ENCODE measurements at regions not wholly inside any gene's neighbourhood (a gene's known extent, or its start where the extent isn't known, plus 50 kb on each side); places are given as distances from the start of the nearest gene placed in this dataset.

DNA sequence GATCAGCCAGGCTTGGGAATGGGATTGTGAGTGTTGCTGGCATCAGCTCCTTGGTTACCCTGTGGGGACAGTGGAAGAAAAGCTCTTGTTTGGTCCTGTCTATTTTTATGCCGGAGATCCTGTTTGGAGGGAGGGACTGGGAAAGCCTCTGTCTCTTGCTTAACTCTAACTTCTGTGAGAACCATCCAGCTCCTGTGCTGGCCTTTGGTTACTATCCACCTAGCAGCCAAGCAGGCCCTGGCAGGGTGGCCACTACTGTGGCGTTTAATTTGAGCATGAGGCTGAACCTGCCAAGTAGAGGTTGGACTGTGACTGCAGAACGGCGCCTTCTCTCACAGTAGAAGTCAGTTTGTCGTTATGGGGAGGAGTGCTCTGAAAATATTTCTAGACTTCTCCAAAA is 193.3 kb downstream of the UTRN start:
- no peak for TF ChIP-seq POLR2AphosphoS5 (IDR thresholded peaks at IDR 0.05)
- no peak for TF ChIP-seq EP300 (IDR thresholded peaks at IDR 0.05)
- TF ChIP-seq CTCF (IDR thresholded peaks at IDR 0.05): no peak
- TF ChIP-seq POLR2A (IDR thresholded peaks at IDR 0.05): no peak

All from suprapubic skin (tissue), 4 donors.